OCI-LY7 (cell line): ENCODE measurements at regions not wholly inside any gene's neighbourhood (a gene's known extent, or its start where the extent isn't known, plus 50 kb on each side); places are given as distances from the start of the nearest gene placed in this dataset.

Experiments used
- BruUV-seq: library from RNA; stranded (reverse); fragments of 400-500 nt; replicated peaks from 2 replicates; lab custom pipeline; 2021; lab: Mats Ljungman, UMichigan
- CTCF ChIA-PET: fragments of 300-600 bp; sonication (Branson Sonifier 250); formaldehyde crosslinking; loops from one replicate; lab custom pipeline; 2022; ENCODE audit warnings: antibody characterized with exemption; ENCODE audit not compliant: unreplicated experiment; lab: Charles Lee
- POLR2A ChIA-PET: fragments of 300-600 bp; sonication (Branson Sonifier 250); formaldehyde crosslinking; loops from one replicate; lab custom pipeline; 2022; ENCODE audit warnings: antibody characterized with exemption; lab: Charles Lee
- DNase-seq: peaks from one replicate; pipeline ENCODE4 v3.0.0-alpha.2; 2015; ENCODE audit warnings: low spot score
- H2AFZ ChIP-seq: fragments of 200-600 bp; sonication (generic), shearing (Covaris generic); 2 replicates; pipeline ENCODE4 v1.6.1; 2014; ENCODE audit warnings: mild to moderate bottlenecking, antibody characterized with exemption, low read length, moderate library complexity
- H3K27ac ChIP-seq: fragments of 200-600 bp; sonication (generic); 2 replicates; pipeline ENCODE4 v1.5.1; 2014; ENCODE audit warnings: mixed run types, low read depth, mild to moderate bottlenecking, moderate library complexity, low read length, inconsistent platforms; ENCODE audit not compliant: poor library complexity, severe bottlenecking
- H3K36me3 ChIP-seq: fragments of 200-600 bp; sonication (generic); 2 replicates; pipeline ENCODE4 v1.6.1; 2014; ENCODE audit warnings: mild to moderate bottlenecking, antibody characterized with exemption, low read length, moderate library complexity, mixed read lengths; ENCODE audit not compliant: insufficient read depth
- H3K4me1 ChIP-seq: fragments of 200-600 bp; sonication (generic); 2 replicates; pipeline ENCODE4 v1.5.1; 2014; ENCODE audit warnings: mild to moderate bottlenecking, low read length; ENCODE audit not compliant: insufficient read depth, poor library complexity, severe bottlenecking
- H3K4me2 ChIP-seq: fragments of 200-600 bp; sonication (generic); 2 replicates; pipeline ENCODE4 v1.6.1; 2014; ENCODE audit warnings: mild to moderate bottlenecking, low read length
- H3K4me3 ChIP-seq: fragments of 200-600 bp; sonication (generic); 2 replicates; pipeline ENCODE4 v1.5.1; 2014; ENCODE audit warnings: mild to moderate bottlenecking, low read depth, low read length; ENCODE audit not compliant: poor library complexity, severe bottlenecking
- H3K79me2 ChIP-seq: fragments of 200-600 bp; sonication (generic); 2 replicates; pipeline ENCODE4 v1.6.1; 2016; ENCODE audit warnings: low read depth, mild to moderate bottlenecking, low read length, moderate library complexity, mixed read lengths; ENCODE audit not compliant: insufficient read depth
- H3K9me2 ChIP-seq: fragments of 200-600 bp; sonication (generic); 2 replicates; pipeline ENCODE4 v1.6.1; 2016; ENCODE audit warnings: mild to moderate bottlenecking, low read length, mixed read lengths; ENCODE audit not compliant: insufficient read depth
- H3K9me3 ChIP-seq: fragments of 200-600 bp; sonication (generic); 2 replicates; pipeline ENCODE4 v1.6.1; 2014; ENCODE audit warnings: mild to moderate bottlenecking, mixed run types, low read length, mixed read lengths
- H4K20me1 ChIP-seq: fragments of 200-600 bp; sonication (generic); 2 replicates; pipeline ENCODE4 v1.6.1; 2014; ENCODE audit warnings: mild to moderate bottlenecking, antibody characterized with exemption, low read length, moderate library complexity, mixed read lengths; ENCODE audit not compliant: insufficient read depth
- EZH2phosphoT487 ChIP-seq: fragments of 200-600 bp; sonication (generic); IDR thresholded peaks from 2 replicates; pipeline ENCODE4 v1.6.1; 2018; ENCODE audit warnings: low read depth, borderline replicate concordance, mild to moderate bottlenecking, mixed run types, antibody characterized with exemption, low read length, moderate library complexity, mixed read lengths
- intact Hi-C: fragments of 100-400 bp; cut with micrococcal nuclease; formaldehyde crosslinking; loops from one replicate; pipeline ENCODE4 v1.10.0; 2022; ENCODE audit not compliant: unreplicated experiment
- TF ChIP-seq, protein P1 (sequence below): fragments of 200-600 bp; sonication (generic); conservative IDR thresholded peaks from 2 replicates; pipeline ENCODE4 v1.5.1; 2014; ENCODE audit warnings: mild to moderate bottlenecking, antibody characterized with exemption, low read length, moderate library complexity, mixed read lengths

DNA sequence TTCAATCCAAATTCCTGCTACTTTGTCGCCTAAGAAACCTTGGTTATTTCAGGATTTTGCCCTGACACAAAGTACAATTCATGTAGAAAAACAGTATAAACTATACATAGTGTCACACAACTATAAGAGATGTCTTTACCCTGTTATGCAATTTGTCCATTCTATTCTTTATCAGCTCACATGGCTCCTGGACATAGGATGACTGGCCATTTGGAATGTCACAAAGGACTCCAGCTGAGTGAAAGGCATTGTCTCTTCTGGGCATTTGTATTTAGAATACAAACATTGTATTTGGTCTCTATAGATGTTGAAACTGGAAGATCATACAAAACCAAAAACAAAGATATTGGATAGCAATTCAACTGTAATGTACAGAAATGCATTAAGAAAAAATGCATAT is 944.6 kb upstream of the LRRTM1 start:
- Histone ChIP-seq H3K27ac (no peak overlapping the region), H4K20me1 (no peaks in the 10 kb centered on the region), H3K4me3 (no peak overlapping the region), H3K4me1 (no peaks in the 10 kb centered on the region), H3K36me3 (no peaks in the 10 kb centered on the region), H3K9me2 (no peaks in the 10 kb centered on the region), H3K79me2 (no peaks in the 10 kb centered on the region), H2AFZ (no peak overlapping the region), H3K9me3 (no peaks in the 10 kb centered on the region), H3K4me2 (no peak overlapping the region)
- POLR2A ChIA-PET = no interaction called here
- DNase-seq = no peak
- CTCF ChIA-PET = no interaction called here
- no TSS peak for BruUV-seq
- TF ChIP-seq, protein P1, sequence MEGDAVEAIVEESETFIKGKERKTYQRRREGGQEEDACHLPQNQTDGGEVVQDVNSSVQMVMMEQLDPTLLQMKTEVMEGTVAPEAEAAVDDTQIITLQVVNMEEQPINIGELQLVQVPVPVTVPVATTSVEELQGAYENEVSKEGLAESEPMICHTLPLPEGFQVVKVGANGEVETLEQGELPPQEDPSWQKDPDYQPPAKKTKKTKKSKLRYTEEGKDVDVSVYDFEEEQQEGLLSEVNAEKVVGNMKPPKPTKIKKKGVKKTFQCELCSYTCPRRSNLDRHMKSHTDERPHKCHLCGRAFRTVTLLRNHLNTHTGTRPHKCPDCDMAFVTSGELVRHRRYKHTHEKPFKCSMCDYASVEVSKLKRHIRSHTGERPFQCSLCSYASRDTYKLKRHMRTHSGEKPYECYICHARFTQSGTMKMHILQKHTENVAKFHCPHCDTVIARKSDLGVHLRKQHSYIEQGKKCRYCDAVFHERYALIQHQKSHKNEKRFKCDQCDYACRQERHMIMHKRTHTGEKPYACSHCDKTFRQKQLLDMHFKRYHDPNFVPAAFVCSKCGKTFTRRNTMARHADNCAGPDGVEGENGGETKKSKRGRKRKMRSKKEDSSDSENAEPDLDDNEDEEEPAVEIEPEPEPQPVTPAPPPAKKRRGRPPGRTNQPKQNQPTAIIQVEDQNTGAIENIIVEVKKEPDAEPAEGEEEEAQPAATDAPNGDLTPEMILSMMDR = no peak
- no peak for TF ChIP-seq EZH2phosphoT487
- intact Hi-C loops = no loop called here

DNA sequence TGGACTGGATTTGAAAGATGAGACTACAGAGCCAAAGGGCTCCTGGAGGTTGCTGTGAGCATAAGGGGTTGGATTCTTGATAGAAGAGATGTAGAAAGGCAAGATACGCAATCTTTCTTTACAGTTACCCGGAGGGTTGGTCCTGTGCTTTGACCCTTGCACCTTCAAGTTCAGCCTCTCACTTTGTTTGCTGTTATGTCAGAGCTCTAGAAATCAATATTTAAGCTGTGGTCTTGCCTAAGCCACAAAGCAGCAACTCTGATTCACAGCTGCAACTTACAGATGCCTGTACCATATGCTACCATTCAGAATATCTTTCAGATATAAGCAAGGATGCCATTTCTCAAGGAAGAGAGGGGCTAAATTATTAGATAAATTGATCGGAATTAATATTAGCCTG is 943.1 kb upstream of the LRRTM1 start:
- no peak overlapping the region for H3K4me2 ChIP-seq
- no peaks in the 10 kb centered on the region for H4K20me1 ChIP-seq
- H3K79me2 ChIP-seq = no peaks in the 10 kb centered on the region
- no peak overlapping the region for H3K27ac ChIP-seq
- BruUV-seq = no TSS peak
- H3K4me1 ChIP-seq = no peaks in the 10 kb centered on the region
- no peaks in the 10 kb centered on the region for H3K9me3 ChIP-seq
- no peaks in the 10 kb centered on the region for H3K9me2 ChIP-seq
- TF ChIP-seq, protein P1 = no peak
- no peak for TF ChIP-seq EZH2phosphoT487
- H3K4me3 ChIP-seq = no peak overlapping the region
- intact Hi-C loops = no loop called here
- H2AFZ ChIP-seq = no peak overlapping the region
- ChIA-PET POLR2A (no interaction called here), CTCF (no interaction called here)
- DNase-seq = no peak
- no peaks in the 10 kb centered on the region for H3K36me3 ChIP-seq

DNA sequence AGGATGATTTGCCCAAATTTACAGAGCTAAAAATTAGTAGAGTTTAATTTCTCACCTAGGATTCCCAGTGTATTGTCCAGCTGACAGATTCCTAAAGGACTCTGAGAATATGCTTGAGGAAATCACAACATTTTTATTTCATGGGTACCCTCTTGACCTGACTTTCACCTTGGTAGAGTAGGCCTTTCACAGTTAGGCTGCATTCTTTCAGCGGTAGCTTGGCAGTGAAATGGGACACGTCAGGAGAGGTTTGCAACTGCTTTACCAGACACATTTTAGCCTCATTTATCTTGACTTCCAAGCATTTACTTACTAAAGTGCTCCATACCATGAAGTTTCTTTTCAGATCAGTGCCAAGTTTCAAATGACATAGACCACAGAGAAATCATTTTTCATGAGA is 937.9 kb upstream of the LRRTM1 start:
- TF ChIP-seq, protein P1 = no peak
- TF ChIP-seq EZH2phosphoT487 = no peak
- no peaks in the 10 kb centered on the region for H3K4me1 ChIP-seq
- intact Hi-C loops = no loop called here
- no peak for DNase-seq
- no peak overlapping the region for H3K4me2 ChIP-seq
- POLR2A ChIA-PET = no interaction called here
- no peaks in the 10 kb centered on the region for H3K9me2 ChIP-seq
- H3K9me3 ChIP-seq = no peaks in the 10 kb centered on the region
- H4K20me1 ChIP-seq = no peaks in the 10 kb centered on the region
- no TSS peak for BruUV-seq
- H3K27ac ChIP-seq = no peak overlapping the region
- no peak overlapping the region for H3K4me3 ChIP-seq
- no peaks in the 10 kb centered on the region for H3K79me2 ChIP-seq
- CTCF ChIA-PET = no interaction called here
- H3K36me3 ChIP-seq = no peaks in the 10 kb centered on the region
- no peak overlapping the region for H2AFZ ChIP-seq
